ENCODE measurements at regions not wholly inside any gene's neighbourhood (a gene's known extent, or its start where the extent isn't known, plus 50 kb on each side); places are given as distances from the start of the nearest gene placed in this dataset.

DNA sequence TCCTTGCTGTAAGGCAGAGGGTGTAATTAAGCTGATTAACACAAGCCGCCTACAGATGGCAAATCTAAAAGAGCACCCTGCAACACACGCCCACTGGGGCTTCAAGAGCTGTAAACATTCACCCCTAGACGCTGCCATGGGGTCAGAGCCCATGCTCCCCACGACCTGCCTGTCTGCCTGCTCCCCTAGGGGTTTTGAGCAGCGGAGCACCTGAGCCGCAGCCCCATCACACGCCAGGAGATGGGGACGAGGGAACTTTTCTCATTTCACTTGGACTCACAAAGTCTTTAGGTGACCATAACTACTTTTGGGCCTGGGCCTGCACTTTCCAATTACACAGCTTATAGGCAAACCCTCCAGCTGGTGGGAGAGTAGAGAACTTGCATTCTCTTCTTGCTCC lies 99.0 kb upstream of the SOX4 start:
- no peak for TF ChIP-seq POLR2A (IDR thresholded peaks at IDR 0.05)
- TF ChIP-seq, protein P1, sequence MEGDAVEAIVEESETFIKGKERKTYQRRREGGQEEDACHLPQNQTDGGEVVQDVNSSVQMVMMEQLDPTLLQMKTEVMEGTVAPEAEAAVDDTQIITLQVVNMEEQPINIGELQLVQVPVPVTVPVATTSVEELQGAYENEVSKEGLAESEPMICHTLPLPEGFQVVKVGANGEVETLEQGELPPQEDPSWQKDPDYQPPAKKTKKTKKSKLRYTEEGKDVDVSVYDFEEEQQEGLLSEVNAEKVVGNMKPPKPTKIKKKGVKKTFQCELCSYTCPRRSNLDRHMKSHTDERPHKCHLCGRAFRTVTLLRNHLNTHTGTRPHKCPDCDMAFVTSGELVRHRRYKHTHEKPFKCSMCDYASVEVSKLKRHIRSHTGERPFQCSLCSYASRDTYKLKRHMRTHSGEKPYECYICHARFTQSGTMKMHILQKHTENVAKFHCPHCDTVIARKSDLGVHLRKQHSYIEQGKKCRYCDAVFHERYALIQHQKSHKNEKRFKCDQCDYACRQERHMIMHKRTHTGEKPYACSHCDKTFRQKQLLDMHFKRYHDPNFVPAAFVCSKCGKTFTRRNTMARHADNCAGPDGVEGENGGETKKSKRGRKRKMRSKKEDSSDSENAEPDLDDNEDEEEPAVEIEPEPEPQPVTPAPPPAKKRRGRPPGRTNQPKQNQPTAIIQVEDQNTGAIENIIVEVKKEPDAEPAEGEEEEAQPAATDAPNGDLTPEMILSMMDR (IDR thresholded peaks at IDR 0.05) = no peak
